ENCODE measurements at regions not wholly inside any gene's neighbourhood (a gene's known extent, or its start where the extent isn't known, plus 50 kb on each side); places are given as distances from the start of the nearest gene placed in this dataset.

DNA sequence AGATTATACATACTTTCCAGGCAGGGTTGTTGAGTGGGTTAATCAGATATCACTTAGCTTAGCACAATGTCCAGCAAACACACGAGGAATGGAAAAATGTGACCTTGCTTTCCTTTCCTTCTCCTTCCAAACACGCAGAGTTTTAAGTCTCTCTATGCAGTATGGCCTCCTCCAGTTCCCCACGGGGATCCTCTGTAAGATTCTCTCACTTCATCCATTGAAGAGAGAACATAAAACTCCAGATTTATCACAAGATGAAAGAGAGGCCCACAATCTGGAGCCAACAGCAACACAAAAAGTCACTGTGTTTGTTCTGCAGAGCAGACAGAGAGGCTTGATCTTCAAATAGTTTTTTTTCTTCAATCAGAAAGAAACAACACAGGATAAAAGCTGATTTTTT lies 336.8 kb upstream of the CLNK start:
- Histone ChIP-seq H3K36me3 (ENCODE audit: insufficient read depth) (no peaks in the 10 kb centered on the region), H3K4me1 (ENCODE audit: insufficient read depth) (no peaks in the 10 kb centered on the region), H3K27ac (ENCODE audit: low read depth) (no peak overlapping the region), H3K4me3 (ENCODE audit: low read depth, low read length) (no peak overlapping the region)
- WGBS, result 36% methylated on average over 3 of the region's 3 CpGs
- DNase-seq (ENCODE audit: extremely low spot score), result no peak

DNA sequence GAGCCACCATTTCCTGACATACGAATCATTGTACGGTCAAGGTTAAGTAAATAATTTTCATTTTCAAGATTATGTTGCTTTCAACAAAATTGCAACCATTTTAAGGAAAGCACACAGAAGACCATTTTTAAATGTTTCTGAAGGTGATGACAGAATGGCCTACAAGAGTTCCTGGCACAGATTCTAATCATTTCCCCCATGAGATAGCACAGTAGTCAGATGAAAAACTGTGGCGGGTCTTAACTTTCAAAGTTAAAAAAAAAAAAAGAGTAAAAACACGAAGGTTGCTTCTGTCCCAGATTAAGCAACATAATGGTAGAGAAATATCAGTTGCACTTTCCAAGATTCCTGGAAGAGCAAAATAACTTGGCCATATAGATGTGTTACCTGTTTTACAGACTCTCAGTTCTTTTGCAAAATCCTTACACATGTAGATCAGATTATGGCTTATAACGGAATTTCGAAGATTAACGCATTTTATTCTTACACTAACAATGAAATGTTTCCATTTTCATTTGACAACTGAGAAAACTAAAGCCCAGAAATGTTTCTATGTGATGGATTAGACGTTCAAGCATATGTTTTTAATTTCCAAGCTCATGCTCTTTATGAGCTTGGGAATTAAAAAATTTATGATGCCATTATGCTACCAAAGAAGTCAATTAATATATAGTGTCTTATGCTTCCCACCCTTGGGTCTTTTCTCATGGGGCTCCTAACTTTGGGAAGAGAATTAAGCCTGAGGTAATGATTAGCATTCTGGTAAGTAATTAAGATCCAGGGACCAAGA lies 335.1 kb upstream of the CLNK start:
- Histone ChIP-seq H3K4me3 (ENCODE audit: low read depth, low read length) (no peak overlapping the region), H3K27ac (ENCODE audit: low read depth) (no peak overlapping the region), H3K36me3 (ENCODE audit: insufficient read depth) (no peaks in the 10 kb centered on the region), H3K4me1 (ENCODE audit: insufficient read depth) (no peaks in the 10 kb centered on the region)
- 54% methylated on average over 8 of the region's 8 CpGs for WGBS
- no peak for DNase-seq (ENCODE audit: extremely low spot score)

DNA sequence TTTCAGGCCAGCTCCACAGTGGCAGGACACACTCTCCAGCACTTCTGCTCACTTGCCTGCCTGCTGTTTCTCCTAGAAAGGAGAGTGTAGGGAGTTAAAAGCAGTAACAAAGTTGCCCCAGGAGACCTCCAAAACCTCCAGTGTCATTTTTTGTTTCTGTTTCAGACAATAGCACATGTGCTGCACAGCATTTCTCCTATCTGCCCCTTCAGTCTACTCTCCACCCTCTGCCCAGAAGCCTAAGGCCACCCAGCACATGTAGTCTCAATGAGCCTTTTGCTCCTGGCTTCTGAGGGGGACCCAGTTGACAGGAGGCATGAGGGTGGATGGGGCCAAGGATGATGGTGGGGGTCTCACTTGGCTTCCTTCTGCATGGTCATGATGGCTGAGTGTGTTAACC lies 329.6 kb upstream of the CLNK start:
- Histone ChIP-seq H3K27ac (ENCODE audit: low read depth) (no peak overlapping the region), H3K4me1 (ENCODE audit: insufficient read depth) (no peaks in the 10 kb centered on the region), H3K36me3 (ENCODE audit: insufficient read depth) (no peaks in the 10 kb centered on the region), H3K4me3 (ENCODE audit: low read depth, low read length) (no peak overlapping the region)
- no peak for DNase-seq (ENCODE audit: extremely low spot score)

DNA sequence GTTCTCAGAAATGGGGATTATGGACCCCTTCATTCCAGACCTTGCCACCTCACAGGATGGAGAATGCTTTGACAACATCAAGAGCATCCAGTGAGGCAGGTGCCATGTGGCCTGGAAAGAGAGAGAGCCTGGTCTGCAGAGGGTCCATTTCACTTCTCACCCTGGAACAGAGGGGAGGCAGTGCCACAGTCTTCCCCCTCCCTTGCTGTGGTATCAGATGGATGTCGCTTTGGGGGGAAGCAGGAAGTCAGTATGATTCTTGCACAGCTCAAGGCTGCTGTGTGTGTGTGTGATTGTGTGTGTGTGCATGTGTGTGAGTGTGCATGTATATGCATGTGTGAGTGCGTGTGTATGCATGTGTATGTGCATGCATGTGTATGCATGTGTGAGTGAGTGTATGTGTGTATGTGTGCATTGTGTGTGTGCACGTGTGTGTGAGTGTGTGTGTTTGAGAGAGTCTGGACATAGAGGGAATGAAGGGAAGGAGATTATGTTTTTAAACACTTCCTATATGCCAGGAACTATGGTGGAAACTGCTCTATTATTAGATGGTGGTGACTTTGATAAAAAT lies 328.6 kb upstream of the CLNK start:
- H3K27ac ChIP-seq (ENCODE audit: low read depth), result no peak overlapping the region
- H3K36me3 ChIP-seq (ENCODE audit: insufficient read depth), result no peaks in the 10 kb centered on the region
- WGBS, result 83% methylated on average over 3 of the region's 3 CpGs
- H3K4me1 ChIP-seq (ENCODE audit: insufficient read depth), result no peaks in the 10 kb centered on the region
- DNase-seq (ENCODE audit: extremely low spot score), result no peak
- no peak overlapping the region for H3K4me3 ChIP-seq (ENCODE audit: low read depth, low read length)

DNA sequence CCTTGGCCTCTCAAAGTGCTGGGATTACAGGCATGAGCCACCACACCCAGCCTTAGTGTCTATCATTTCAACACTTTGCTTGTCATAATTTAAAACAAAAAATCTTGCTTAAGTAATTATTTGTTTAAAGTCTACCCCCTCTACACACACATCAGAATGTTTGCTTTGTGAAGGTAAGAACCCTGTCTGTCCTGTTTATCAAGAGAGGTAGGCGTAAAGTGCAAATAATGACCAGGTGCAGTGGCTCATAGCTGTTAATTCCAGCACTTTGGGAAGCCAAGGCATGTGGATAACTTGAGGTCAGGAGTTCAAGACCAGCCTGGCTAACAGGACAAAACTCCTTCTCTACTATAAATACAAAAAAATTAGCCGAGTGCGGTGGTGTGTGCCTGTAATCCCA lies 326.7 kb upstream of the CLNK start:
- WGBS, result 81% methylated on average over 3 of the region's 3 CpGs
- Histone ChIP-seq H3K36me3 (ENCODE audit: insufficient read depth) (no peaks in the 10 kb centered on the region), H3K27ac (ENCODE audit: low read depth) (no peak overlapping the region), H3K4me3 (ENCODE audit: low read depth, low read length) (no peak overlapping the region), H3K4me1 (ENCODE audit: insufficient read depth) (no peaks in the 10 kb centered on the region)
- DNase-seq (ENCODE audit: extremely low spot score), result no peak

DNA sequence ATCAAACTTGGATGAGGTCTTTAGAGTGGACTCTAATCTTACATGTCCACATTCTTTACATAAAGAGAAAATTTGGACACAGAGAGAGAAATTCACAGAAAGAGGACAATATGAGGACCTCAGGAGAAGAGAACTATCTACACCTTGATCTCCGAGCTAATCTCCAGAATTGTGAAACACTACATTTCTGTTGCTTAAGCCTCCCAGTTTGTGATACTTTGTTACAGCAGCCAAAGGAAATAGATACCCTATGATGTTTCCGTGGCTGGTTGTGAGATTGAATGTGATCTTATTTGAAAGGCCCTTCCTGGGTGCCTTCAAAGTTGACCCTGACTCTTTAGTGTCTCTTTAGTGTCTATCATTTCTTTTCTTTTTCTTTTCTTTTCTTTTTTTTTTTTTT lies 326.1 kb upstream of the CLNK start:
- no peak overlapping the region for H3K27ac ChIP-seq (ENCODE audit: low read depth)
- no peaks in the 10 kb centered on the region for H3K4me1 ChIP-seq (ENCODE audit: insufficient read depth)
- no peak for DNase-seq (ENCODE audit: extremely low spot score)
- H3K4me3 ChIP-seq (ENCODE audit: low read depth, low read length), result no peak overlapping the region
- H3K36me3 ChIP-seq (ENCODE audit: insufficient read depth), result no peaks in the 10 kb centered on the region
- WGBS, result 91% methylated on average over 2 of the region's 2 CpGs

DNA sequence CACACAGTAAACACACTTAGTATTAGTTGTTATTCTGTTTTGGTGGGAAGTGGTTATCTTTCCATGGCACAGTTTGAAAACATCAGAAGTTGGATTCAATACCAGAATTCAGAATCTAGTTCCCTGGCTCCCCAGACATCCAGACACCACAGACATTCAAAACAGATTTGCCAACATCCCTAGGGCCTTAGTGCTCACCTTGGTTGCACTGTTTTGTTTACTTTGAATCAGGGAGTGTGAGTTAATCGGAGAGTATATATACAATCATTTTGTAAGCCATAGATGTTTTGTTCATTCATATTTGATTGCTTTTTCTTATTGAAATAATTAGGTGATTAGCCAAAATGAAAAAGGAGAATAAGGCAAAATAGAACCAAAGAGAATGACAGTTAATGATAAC lies 324.7 kb upstream of the CLNK start:
- Histone ChIP-seq H3K4me1 (ENCODE audit: insufficient read depth) (no peaks in the 10 kb centered on the region), H3K4me3 (ENCODE audit: low read depth, low read length) (no peak overlapping the region), H3K36me3 (ENCODE audit: insufficient read depth) (no peaks in the 10 kb centered on the region), H3K27ac (ENCODE audit: low read depth) (no peak overlapping the region)
- WGBS, result 71% methylated on average over 1 of the region's 1 CpG
- DNase-seq (ENCODE audit: extremely low spot score), result no peak

DNA sequence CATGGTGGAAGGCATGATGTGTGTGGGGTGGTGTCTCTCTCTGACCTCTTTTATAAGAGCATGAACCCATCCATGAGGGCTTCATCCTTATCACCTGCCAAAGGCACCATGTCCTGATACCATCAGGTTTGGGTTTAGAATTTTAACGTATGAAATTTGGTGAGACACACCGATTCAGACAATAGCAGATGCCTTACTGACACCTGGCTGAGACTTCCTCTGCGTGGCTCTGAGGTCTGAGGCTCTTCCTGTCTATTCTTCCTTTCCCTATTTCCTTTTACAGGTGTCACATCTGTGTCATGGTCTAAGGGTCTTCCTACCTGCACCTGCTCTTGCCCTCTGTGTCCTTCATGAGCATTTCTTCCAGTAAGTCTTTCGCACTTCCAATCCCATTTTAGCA lies 320.7 kb upstream of the CLNK start:
- DNase-seq (ENCODE audit: extremely low spot score), result no peak
- WGBS, result 77% methylated on average over 4 of the region's 4 CpGs
- Histone ChIP-seq H3K4me3 (ENCODE audit: low read depth, low read length) (no peak overlapping the region), H3K36me3 (ENCODE audit: insufficient read depth) (no peaks in the 10 kb centered on the region), H3K4me1 (ENCODE audit: insufficient read depth) (no peaks in the 10 kb centered on the region), H3K27ac (ENCODE audit: low read depth) (no peak overlapping the region)

DNA sequence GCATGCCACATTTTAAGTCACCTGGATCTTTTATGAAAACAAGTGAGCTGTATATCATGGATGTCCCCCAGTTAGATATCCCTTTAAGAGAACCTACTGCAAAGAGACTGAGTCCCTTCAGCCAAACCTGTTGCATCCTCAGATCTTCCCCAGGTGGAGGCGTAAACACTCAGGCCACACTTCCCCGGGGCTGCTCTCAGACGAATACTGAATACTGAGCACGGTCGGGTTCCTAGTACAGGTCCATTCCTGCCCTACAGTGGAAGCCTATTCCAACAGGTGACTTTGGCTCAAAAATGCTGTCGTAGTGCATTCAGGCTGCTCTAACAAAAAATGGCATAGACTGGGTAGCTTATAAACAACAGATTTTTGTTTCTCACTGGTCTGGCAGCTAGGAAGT lies 320.2 kb upstream of the CLNK start:
- Histone ChIP-seq H3K36me3 (ENCODE audit: insufficient read depth) (no peaks in the 10 kb centered on the region), H3K4me3 (ENCODE audit: low read depth, low read length) (no peak overlapping the region), H3K4me1 (ENCODE audit: insufficient read depth) (no peaks in the 10 kb centered on the region), H3K27ac (ENCODE audit: low read depth) (no peak overlapping the region)
- no peak for DNase-seq (ENCODE audit: extremely low spot score)
- WGBS, result 85% methylated on average over 6 of the region's 6 CpGs

DNA sequence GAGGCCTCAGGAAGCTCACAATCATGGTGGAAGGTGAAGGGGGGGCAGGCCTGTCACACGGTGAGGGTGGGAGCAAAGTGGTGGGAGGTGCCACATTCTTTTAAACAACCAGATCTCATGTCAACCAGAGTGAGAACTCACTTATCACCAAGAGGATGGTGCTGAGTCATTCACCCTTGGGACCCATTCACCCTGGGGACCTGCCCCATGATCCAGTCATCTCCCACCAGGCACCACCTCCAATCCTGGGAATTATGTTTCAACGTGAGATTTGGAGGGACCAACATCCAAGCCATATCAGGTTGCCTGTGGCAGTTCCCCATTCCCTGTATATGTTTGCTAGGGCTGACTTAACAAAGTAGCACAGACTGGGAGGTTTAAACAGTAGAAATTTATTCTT lies 318.4 kb upstream of the CLNK start:
- no peak for DNase-seq (ENCODE audit: extremely low spot score)
- Histone ChIP-seq H3K27ac (ENCODE audit: low read depth) (no peak overlapping the region), H3K4me3 (ENCODE audit: low read depth, low read length) (no peak overlapping the region), H3K4me1 (ENCODE audit: insufficient read depth) (no peaks in the 10 kb centered on the region), H3K36me3 (ENCODE audit: insufficient read depth) (no peaks in the 10 kb centered on the region)
- WGBS, result 86% methylated on average over 2 of the region's 2 CpGs

DNA sequence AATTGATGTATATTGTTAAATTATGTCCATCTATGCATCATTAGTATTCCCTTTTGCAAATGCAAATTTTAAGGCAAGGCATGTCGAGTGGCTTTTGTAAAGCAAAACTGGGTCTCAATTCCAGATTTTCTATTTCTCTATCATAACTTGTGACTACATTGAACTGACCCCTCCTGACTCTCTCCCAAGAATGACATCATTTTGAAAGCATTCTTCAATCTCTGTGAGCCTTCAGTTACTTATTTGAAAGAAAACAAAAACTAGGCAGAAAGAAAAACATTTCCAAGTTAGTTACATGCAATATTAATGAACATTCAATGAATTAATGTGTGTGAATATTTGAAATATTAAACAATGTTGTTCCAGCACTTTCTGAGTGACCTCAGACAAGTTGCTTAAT lies 314.3 kb upstream of the CLNK start:
- Histone ChIP-seq H3K4me1 (ENCODE audit: insufficient read depth) (no peaks in the 10 kb centered on the region), H3K36me3 (ENCODE audit: insufficient read depth) (no peaks in the 10 kb centered on the region), H3K27ac (ENCODE audit: low read depth) (no peak overlapping the region), H3K4me3 (ENCODE audit: low read depth, low read length) (no peak overlapping the region)
- DNase-seq (ENCODE audit: extremely low spot score), result no peak
- 63% methylated on average over 1 of the region's 1 CpG for WGBS

DNA sequence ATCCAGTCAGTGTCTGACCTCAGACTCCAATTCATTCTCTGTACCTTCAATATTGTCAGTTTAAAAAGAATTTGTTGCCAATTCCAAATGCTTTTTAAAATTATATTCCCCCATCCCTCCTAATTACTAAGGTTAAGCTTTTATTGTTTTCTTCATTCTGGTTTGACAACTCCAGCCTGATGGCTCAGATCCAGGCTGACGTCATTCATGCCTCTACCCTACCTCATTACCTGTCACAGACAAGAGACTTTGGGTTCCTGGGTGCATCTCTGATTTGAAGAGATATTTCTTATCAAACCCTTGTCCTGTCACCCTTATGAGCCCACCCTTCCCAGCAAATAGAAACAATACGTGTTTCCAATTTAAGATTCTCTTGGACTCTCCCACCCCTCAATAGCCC lies 300.2 kb upstream of the CLNK start:
- Histone ChIP-seq H3K27ac (ENCODE audit: low read depth) (no peak overlapping the region), H3K36me3 (ENCODE audit: insufficient read depth) (no peaks in the 10 kb centered on the region), H3K4me3 (ENCODE audit: low read depth, low read length) (no peak overlapping the region), H3K4me1 (ENCODE audit: insufficient read depth) (no peaks in the 10 kb centered on the region)
- WGBS, result 87% methylated on average over 2 of the region's 2 CpGs
- no peak for DNase-seq (ENCODE audit: extremely low spot score)

DNA sequence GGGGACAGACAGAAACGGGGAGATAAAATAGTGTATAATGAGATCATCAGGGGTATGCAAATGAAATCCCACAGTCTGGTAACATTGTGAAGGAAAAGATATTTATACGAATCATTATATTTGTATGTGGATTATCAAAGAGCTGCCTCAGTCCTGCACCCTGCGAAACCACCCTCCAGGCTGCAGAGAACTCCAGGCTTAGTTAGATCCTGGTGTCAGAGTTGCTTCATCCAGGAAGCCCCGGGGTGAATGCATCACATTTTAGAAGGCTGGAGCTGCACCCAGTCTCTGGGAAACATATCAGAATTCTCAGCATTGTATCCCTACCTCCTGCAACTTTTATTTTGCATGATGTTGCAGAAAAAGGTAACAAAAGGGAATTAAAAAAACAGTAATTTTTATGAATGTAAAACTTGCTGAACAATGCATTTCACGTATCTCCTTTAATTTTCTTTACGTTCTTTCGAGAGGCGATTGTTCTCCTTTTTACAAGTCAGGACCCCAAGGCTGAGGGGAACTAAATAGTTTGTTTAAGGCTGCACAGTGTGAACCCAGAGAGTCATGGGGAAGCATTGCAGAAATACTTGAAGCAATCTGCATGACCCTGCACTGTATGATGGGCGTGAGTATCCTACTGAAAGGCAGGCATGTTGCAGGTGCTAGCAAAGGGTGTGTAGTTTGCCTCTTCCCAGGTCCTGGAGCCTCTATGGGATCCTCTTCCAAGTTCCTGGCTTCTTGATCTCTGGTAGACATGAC lies 299.5 kb upstream of the CLNK start:
- no peaks in the 10 kb centered on the region for H3K4me1 ChIP-seq (ENCODE audit: insufficient read depth)
- no peak overlapping the region for H3K4me3 ChIP-seq (ENCODE audit: low read depth, low read length)
- no peaks in the 10 kb centered on the region for H3K36me3 ChIP-seq (ENCODE audit: insufficient read depth)
- 79% methylated on average over 9 of the region's 9 CpGs for WGBS
- no peak overlapping the region for H3K27ac ChIP-seq (ENCODE audit: low read depth)
- no peak for DNase-seq (ENCODE audit: extremely low spot score)

DNA sequence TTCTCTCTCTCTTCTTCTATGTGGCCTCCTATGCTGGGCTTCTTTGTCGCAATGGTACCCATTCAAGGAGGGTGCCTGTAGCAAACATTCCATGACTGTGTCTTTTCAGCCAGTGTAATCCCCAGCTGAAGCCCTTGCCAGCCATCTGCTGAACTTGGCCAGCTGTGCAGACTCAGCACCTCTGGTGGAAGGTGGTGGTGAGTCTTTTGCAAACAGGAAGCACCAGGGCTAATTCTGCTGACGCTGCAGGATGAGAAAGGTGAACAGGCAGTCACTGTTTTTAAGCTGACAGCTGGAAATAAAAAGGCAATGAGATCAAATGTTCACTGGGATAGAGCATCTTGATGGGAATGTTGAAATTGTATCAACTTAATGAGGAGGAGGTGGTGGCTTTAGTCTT lies 298.7 kb upstream of the CLNK start:
- WGBS, result 44% methylated on average over 2 of the region's 2 CpGs
- H3K4me1 ChIP-seq (ENCODE audit: insufficient read depth), result no peaks in the 10 kb centered on the region
- H3K4me3 ChIP-seq (ENCODE audit: low read depth, low read length), result no peak overlapping the region
- no peak overlapping the region for H3K27ac ChIP-seq (ENCODE audit: low read depth)
- DNase-seq (ENCODE audit: extremely low spot score), result no peak
- H3K36me3 ChIP-seq (ENCODE audit: insufficient read depth), result no peaks in the 10 kb centered on the region
